DMS53 (cell line): ENCODE measurements at regions not wholly inside any gene's neighbourhood (a gene's known extent, or its start where the extent isn't known, plus 50 kb on each side); places are given as distances from the start of the nearest gene placed in this dataset.

Source experiments
- DNase-seq: peaks from one replicate; lab custom pipeline; 2025; lab: John Stamatoyannopoulos, UW

DNA sequence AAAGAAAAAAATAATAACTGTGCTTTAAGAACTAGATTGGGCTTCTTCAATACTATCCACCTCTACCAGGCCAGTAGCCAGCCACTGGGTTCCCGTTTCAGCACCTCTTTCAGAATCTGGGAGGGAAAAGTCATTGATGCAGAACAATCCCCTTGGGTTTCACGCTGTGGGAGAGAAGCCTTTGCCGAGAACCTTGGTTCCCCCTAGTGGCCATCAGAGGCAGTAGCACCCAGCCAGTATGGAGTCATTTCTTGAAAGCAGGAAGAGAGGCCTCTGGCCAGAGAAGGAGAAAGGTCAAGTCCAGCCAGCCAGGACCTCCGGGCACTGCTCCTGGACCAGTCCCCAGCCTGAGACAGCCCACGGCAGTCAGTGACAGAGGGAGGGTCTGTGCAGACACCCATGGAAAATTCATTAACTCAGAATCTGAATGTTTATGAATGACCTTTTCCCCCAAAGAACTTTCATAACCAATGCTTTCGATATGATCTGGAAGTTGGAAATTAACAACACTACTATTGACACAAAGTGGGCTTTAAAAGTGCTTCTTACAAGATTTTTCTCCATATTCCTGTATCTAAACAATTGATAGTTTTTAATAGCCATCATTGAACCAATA is 51.2 kb upstream of the CDH5 start:
- DNase-seq: peak; percentile 80

DNA sequence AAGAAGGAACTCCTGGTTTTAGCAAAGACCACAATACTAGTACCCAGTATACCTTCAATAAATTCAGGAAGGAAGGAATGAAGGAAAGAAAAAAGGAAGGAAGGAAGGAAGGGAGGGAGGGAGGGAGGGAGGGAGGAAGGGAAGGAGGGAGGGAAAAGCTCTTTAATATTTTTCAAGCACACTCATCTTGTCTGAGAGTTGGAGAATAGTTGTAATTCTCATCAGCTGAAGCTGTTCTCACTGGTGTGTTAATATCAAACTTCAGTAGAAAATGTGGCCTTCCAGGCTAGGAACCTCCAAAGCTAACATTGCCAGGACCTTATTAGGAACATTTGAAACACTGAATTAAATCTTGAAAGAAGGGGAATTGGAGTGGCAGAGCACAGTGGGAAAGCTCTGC is 55.2 kb upstream of the CDH5 start:
- DNase-seq: no peak

DNA sequence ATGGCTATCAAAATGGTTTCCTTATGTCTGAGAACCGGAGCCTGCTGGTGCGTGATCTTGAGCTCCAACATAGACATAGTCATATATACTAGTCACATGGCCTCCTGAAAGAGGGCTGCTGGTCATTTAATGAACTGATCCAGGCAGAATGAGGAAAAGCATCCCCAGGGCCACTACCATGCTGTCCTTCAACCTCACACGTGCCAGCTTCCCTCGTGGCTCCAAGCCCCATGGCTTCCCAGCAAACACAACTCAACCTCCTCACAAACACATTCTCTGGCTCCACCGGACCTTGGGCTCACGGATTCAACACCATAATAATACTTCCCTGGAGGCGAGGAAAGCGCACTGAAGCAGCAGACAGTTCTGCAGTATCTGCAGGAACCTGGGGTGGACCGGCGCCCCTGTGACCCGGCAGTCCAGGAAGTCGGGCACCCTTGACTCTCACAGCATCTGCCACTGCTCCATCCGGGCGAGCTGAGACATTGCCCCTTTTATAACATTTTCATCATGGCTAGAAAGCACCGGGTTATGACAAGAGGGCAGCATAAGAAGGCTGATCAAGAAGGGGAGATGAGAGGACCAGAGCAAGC is 57.2 kb upstream of the CDH5 start:
- DNase-seq: no peak

DNA sequence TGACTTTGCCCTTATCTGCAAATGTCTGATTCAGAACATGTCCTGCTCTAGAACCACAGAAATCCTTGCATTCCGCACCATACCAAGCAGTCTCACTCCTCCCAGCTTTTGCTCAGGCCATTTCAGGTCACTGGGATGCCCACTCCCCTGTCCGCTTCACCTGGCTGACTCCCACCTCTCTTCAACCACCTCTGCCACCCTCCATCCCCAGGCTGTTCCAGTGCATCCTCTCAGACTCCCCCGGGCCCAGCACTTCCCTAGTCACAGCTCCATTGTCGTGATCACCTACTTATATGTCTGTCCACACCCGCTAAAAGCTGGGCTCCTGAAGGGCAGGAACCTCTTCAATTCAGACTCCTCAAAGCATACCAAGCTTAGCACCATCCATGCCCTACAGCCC is 58.4 kb upstream of the CDH5 start:
- DNase-seq: no peak

DNA sequence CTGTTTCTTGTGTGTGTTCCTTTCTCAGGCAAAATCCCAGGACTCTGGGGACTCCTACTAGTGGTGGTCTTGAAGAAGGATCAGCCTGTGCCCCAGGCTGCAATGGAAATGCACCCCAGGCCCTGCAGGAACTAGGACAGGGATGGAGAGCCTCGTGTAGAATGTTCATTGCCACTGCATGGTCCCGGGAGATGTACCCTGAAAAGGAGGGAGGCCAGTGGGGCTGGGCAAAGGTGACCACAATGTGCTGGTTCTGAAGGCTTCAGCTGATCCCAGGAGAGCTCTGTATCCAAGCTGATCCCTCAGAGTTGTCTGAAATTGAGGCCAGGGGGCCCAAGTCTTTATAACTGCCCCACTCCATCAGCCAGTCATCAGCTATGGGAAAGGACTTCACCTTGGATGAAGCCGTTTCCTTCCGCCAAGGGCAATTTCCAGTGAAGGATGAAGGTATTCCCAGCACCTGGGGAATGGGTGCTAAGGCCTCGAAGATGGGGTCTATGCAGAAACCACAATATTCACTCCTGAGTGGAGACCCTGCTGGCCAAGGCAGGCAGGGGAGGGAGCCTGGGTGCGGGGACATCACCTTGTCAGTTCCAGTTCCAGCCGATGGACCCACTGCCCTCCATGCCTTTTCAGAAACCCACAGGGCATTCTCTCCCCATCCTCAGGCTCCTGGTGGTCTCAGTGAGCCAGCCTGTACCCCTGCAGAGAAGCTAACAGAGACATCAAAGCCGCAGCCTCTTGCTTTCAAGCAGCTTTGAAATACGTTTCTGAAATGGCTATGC is 59.9 kb upstream of the CDH5 start:
- no peak for DNase-seq

DNA sequence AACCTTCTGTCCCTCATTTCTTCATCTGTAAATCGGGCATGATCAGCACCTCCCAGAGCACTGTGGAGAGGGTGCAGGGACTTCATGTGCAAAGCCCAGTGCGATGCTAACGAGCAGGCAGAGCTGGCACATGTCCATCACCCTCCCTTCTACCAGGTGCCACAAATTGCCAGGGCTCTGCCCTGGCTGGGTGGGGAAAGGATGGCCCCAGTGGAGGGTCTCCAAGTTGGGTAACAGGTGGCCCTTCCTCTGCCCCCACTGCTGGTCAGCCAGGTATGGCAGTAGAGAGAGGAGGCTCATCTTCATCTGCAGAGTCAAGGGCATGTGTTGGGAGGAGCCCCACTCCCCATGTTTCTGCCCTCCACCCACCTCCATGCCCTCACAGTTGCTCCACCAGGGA is 61.5 kb upstream of the CDH5 start:
- no peak for DNase-seq

DNA sequence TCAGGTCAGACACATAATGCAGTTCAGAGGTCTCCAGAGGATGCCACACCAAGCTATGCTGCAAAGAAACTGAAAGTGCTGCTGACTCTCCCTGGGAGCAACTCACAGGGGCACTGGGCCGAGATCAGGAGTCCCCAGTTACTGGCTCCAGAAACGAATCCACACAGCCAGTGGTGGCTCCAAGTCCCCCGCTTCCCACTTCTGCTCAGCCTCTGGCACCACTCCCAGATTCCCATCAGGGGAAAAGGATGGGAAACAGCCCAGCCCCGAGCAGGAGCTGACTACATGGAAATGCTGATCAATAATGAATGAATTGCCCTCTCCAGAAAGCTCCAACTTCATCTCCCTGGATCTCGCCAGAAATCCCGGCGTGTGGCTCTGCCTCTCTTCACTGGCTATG is 62.3 kb upstream of the CDH5 start:
- no peak for DNase-seq

DNA sequence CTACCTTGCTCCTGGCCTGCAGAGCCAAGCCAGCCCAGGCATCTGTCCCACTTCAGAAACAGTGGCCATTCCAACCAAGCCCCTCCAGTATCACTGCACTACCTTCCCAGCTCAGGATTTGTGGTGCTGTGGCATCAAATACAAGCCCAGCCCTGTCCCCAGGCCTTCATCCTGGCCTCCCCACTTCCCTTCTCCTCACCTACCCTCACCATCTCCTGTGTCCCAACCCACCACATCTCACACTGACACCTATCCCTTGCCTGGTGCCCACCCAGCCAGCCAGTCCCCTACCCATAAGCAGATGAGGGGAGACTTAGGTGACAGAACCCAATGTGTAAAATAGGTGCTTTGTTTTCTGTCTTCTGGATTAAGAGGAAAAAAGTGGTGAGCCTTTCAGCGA is 66.0 kb upstream of the CDH5 start:
- no peak for DNase-seq

DNA sequence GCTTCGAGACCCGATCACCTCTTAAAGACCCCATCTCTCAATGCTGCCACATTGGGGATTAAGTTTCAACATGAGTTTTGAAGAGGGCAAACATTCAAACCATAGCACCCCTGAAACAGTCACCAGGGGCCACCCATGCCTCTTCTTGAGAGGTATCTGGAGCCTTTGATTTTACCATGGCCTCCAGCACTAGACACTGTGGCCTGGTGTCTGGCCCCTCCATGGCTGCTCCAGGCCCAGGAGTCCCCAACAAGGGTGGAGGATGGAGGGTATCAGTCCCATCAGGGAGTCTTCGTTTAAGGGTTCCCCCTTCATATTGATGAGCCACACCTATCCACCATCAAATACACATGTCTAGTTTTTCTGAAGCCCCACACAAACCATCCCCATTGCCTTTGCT is 66.5 kb upstream of the CDH5 start:
- no peak for DNase-seq

DNA sequence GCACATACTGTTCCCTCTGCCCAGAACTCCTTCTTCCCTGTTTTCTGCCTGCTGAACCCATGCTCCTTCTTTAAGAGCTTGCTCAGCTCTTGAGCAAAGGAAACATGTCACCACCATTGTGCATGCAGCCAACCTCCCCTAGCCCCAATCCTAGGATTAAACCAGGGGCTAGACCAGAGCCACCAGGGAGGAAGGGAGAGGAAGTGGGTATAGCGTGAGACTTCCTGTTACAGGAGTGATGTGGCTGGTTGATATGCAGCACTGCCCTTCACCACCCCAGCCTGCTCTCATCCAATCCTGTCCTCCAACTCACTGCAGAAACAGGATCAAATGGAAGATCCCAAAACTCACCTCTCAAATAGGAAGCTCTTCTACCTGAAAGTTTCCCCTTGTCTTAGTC is 67.1 kb upstream of the CDH5 start:
- no peak for DNase-seq

DNA sequence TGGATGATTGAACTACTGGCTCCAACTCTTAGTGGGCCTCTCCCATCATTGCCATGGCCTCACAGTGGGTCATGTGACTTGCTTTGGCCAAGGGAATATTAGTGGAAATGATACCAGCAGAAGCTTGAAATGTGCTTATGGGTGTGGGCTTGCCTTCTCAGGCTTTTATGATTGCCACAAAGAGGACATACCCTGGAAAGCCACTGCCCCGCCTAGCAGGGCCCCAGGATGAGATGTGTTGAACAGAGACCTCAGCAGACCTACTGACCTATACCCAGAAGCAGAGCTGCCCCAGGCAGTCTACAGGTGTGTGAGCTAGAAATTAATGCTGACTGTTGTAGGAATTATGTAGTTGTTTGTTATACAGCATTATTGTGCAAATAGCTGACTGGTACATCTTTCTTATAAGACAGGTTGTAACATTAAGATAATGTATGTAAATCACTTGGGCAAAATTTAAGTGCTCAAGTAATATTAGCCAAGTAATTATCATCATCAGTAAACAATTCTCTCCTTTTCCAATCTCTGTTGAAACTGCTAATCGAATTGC is 67.8 kb upstream of the CDH5 start:
- no peak for DNase-seq

DNA sequence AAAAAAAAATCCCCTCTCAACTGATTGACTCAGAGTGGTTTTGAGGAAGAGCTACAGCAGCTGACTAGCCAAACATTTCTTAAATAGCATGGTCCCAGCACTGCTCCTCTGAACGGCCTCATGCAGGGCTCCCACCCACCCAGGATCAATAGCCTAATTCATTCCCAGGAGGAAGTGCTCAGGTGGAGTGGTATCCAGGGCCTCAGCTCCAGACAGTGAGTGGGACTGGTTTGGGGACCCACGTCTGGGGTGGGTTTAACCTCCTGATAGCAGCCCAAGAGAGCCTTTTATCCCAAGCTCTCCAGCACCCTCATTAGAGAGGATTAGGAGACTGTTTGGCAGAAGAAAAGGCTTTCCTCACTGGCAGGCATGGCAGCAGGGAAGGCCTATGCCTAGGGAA is 68.5 kb upstream of the CDH5 start:
- no peak for DNase-seq

DNA sequence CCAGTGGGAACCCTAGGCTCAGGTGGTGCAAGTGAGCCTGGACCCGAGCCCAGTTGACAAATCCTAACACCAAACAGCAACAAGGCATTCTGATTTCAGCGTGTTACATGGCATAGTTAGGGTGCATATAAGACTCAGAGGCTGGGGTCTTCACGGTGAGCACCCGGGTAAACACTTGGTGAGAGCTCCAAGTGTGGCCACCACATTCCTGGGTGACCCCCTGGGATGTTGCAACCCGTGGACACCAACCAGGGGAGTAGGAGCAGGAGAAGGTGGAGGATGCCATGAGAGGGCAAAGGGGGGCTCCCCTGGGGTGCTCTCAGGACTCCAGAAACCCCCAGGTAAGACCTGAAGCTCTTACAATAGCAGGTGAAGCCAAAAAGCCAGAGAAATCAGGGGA is 69.9 kb upstream of the CDH5 start:
- no peak for DNase-seq

DNA sequence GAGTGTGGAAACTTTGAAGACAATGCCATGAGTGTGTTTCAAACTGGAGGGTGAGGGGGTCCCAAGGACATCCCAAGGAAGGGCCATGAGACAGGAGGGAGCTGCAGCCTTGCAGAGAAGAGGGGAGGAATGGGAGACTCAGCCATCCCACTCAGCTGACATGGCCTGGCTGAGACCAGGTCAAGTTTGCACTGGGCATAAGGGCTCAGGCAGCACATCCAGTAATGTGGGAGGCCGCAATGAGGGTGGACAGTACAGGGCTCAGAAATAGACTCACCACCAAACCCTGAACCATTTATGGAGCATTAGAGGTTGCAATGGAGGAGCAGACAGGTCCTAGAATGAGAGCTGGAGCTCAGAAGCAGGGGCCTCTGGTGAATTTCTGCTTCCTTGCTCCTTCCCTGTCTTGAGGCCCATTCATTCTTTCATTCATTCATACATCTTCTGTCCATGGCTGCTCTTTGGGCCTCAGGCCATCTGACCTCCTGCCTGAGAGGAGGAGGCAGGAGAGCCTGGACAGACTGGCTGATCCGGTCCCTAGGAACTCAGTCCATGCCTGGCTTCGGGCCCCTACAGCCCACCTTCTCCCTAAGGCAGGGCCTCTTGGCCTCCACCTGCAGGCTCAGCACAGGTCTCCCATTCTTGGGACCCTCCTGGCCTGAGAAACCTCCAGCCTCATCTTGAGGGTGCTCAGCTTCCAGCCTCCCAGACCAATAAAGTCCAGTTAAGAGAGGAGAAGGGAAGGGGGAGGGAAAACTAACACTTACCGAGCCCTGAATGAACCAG is 70.5 kb upstream of the CDH5 start:
- DNase-seq: no peak

DNA sequence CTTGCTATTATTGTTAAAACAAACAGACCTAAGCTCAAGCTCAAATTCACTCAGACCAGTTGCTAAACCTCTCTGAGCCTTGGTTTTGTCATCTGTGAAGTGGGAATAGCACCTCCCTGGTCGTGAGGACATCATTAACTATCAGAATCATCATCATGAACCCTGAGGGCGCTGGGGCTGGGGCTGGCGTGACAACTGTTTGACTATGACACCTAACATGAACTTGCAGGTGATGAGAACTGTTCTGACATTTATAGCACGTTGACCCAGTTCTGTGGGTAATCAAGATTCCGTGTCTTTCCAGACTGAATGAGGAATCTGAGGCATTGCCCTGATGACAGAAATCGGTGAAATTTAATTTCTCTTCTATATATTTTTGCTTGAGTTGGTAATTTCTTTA is 71.3 kb upstream of the CDH5 start:
- no peak for DNase-seq

DNA sequence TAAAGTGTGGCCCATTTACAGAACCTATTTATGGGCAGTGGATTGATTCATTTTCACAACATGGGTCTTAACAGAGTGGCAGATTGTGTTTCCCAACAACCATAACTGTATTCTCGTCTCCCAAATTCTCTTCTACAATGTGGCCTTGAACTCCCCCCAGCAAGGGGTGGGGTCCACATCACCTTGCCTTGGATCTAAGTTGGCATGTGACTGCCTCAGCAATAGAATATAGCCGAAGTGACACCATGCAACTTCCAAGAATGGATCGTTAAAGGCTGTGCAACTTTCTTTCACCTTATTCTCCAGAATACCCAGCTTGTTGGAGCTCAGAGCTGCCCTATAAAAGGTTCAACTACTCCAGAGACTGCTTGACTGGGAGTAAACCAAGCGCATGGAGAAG is 72.0 kb upstream of the CDH5 start:
- DNase-seq: no peak

DNA sequence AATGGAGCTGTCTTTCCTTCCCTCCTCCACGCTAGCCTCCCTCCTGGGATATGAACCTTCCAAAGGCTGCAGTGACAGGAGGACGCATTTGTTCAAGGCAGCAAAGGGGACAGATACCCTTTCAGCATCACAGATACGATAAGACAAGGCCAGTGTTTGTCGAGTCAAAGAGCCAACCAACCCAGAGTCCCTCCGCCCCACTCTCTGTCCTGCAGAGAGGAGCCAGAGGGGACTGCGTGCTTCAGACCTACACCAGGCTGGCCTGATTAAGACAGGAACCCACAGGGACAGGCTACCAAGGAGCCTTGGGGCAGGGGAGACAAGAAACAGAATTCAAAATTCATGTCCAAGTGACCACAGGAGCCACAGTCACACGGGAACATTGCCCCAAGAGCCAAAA is 72.6 kb upstream of the CDH5 start:
- DNase-seq: no peak

DNA sequence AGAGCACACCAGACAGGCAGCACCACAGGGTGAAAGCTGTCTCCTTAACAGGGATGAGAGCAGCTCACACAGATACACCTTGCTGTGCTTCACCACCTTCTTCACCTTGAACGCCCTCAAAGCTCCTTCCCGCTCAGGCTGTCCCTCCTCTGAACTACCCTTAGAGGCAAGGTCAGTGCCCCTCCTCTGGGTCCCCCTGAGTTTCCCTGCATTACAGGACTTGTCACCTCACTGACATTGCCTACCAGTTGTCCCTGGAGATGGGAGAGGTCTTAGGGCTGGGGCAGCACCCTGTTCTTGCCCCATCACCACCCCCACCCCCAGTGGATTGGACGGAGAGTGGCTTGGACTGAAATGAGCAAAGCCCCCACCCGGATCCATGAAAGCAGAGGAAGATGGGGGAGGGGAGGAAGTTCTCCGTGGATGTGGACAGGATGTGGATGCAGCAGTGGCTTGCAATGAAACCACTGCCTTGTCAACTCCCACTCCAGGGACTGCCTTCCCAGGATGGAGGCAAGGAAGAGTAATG is 73.2 kb upstream of the CDH5 start:
- DNase-seq: no peak

DNA sequence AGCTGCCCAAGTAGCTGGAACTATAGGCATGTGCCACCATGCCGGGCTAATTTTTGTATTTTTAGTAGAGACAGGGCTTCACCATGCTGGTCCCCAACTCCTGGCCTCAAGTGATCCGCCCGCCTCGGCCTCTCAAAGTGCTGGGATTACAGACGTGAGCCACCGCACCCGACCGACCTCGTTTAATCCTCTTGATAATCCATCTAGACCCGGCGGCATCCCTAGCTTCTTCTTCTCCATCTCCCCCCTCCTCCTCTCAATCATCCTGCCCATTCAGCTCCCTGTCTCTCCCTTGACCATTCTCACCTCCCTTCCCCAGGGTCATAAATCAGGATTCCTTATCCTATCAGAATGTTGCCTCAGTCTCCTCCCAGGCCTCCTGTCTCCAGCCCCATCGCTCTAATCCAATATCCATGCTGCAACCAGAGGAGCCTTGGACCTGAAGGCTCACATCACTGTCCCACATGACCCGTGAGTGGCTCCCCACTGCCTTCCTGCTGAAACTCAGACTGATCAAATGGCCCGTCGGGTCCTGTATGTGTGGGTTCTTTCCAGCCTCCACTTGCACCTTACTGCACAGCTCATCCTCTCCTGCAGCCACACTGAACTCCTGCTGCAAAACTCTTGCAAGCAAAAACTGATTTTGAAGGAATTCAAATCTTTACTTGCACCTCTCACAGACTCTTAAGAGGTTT is 74.1 kb upstream of the CDH5 start:
- no peak for DNase-seq

DNA sequence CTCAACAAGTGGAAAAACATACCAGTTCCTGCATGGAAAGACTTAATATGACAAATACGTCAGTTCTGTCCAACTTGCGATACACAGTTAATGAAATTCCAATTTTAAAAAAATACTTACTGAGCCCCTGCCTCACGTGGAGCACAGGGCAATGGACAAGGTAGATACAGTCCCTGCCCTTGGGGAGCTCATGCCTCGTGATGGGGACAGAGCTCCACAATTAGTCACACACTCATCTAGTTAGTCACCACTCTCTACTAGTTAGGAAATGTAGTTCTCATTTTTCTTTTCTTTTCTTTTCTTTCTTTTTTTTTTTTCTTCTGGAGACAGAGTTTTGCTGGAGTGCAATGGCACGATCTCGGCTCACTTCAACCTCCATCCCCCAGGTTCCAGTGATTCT is 74.7 kb upstream of the CDH5 start:
- DNase-seq: no peak

DNA sequence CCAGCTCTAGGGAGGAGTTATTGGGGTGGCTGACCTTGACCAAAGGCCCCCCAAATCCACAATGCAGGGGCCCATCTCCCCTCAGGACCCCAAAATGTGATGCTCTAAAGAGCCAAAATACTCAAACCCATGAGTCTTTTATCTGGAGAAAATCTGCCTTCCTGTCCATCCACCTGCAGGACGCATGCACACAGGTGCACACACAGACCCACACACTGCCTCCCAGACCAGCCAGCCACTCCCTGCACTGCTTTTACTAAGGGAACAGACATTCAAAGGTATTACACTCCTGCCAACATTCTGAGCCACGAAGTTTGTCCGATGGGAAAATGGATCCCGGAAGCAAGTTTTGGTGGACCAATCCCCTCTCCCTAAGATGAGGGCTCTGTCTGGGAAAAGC is 76.1 kb upstream of the CDH5 start:
- DNase-seq: no peak

DNA sequence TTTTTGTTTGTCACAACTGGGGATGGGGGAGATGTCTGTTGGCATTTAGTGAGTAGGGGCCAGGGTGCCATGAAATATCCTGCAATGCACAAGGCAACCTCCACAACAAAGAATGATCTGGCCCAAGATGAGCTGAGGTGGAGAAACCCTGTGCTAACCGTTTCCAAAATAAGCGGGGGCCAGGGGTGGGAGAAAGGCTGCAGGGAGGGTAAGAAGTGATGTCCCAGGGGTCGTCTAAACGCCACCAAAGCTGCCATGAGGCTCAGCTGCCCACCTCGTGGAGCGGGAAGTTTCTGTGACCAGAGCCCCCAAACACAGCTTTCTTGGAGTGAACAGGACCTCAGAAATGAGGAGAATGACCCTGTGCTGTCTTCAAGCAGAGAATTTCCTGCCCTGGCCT is 76.5 kb upstream of the CDH5 start:
- DNase-seq: no peak
